ENCODE measurements at regions not wholly inside any gene's neighbourhood (a gene's known extent, or its start where the extent isn't known, plus 50 kb on each side); places are given as distances from the start of the nearest gene placed in this dataset.

DNA sequence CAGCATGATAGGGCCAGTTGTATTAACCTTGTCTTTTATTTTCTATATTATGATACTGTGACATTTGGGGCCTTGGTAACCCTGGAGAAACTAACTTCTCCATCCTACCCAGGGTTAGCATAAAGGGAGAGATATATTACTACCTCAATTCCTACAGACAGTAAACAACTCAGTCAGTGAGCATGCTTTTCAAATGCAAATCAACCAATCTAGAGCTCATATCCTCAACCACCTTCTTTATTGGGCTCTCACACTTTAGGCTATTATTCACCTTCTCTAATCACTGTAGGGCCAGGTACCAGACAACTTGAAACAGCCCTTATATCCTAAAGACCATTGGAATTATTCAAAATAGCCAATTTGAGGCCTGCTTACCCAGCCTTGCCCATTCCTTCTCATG is 477.6 kb downstream of the PTPRC start:
- no peak for TF ChIP-seq CTCF (conservative IDR thresholded peaks at IDR 0.05)

GRCh38 chr1:199121047-199121446 is 482.2 kb downstream of the PTPRC start:
- no peak overlapping the region for H3K27ac ChIP-seq
- no peak for TF ChIP-seq CTCF (conservative IDR thresholded peaks at IDR 0.05)

More for the DNA sequence above, 477.6 kb downstream of the PTPRC start:
- H3K27ac ChIP-seq = no peak overlapping the region

DNA sequence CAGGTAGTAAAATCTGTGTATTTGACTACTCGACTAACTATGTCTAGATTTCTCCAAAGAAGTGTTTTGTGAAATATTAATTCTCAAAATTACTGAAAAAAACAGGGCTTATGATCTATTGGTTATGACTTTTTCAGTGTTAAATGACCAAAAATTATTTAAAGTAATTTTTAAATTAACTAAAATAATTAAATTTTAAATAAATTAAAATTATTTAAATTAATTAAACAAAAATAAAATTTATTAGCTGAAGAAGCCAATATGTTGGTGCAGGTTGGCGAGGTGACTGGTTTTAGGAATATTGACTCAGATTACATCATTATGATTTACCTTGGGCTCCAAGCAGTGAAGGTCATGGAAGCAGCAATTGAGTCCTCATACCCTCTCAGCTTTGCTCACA is 483.2 kb downstream of the PTPRC start:
- no peak for TF ChIP-seq CTCF (conservative IDR thresholded peaks at IDR 0.05)
- H3K27ac ChIP-seq = no peak overlapping the region

DNA sequence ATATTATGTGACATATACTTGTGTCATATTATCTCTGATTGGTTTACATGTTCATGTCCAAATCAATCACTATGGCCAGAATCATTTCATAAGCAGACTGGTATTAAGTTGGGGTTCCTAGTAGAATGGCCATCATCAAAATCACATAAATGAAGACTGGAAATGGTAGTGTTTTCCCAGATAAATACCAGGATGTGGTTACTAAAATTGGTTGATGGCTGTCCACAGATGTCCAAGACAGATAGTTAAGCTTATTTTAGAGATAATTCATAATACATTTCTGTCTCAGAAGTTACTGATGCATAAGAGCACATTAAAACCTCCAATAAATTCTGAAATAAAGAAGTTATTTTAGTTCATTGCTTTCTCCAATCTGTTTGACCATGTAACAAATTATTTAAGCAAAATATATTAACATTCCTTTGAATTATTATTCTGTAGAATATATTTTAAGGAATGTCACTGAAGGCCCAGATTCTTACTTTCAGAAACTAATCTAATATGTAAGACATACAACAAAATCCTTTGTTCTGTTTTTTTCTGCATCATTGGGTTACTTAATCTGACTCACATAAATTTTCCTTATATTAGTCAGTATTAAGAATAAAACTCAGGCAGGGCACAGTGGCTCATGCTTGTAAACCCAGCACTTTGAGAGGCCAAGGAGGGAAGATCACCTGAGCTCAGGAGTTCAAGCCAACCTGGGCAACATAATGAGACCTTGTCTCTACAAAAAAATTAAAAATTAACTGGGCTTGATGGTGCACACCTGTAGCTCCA is 483.9 kb downstream of the PTPRC start:
- TF ChIP-seq CTCF (conservative IDR thresholded peaks at IDR 0.05) = no peak
- no peak overlapping the region for H3K27ac ChIP-seq

- TF ChIP-seq CTCF (conservative IDR thresholded peaks at IDR 0.05) = no peak
Observed at GRCh38 chr1:199123615-199124014, 484.8 kb downstream of the PTPRC start.

DNA sequence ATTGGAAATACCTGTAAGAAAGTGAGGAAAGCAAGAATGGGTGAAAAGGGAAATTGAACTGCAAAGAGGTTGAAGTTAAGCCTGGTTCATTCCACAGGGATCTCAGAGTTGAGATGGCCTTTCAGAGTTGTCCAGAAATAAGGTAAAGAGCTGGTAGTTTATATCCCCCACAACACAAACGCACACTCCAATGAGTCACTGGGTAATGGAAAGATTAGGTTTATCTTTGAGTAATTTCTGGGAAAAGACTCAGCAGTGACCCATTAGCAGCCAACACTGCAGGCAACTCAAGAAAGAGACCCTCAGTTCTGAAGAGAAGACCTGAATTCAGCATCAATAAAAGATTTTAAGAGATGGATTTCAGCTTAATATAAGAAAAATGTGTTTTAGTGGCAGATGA is 485.5 kb downstream of the PTPRC start:
- TF ChIP-seq CTCF (conservative IDR thresholded peaks at IDR 0.05) = no peak
- no peak overlapping the region for H3K27ac ChIP-seq

More at GRCh38 chr1:199123615-199124014, 484.8 kb downstream of the PTPRC start:
- no peak overlapping the region for H3K27ac ChIP-seq

- no peak for TF ChIP-seq CTCF (conservative IDR thresholded peaks at IDR 0.05)
- no peak overlapping the region for H3K27ac ChIP-seq
Observed at GRCh38 chr1:199129247-199129646, 490.4 kb downstream of the PTPRC start.

Measured in VCaP (cell line).